ENCODE measurements at regions not wholly inside any gene's neighbourhood (a gene's known extent, or its start where the extent isn't known, plus 50 kb on each side); places are given as distances from the start of the nearest gene placed in this dataset.

DNA sequence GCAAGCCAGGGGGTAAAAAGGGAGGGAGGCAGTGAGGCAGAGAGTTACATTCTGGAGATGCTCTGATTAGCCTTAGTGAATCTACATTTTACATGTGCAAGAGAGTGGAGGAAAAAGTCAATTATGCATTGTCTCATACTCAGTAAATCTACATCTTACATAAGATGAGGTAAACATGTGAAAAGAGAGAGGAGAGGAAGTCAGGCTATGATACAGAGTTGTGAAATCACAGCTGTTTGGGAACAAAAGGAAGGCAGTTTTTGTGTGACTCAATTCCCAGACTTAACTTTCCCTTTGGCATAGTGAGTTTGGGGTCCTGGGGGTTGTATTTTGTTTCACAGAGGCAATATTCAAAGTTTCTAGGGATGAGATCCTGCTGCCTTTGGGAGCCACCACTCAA lies 67.8 kb downstream of the GP2 start:
- no peak overlapping the region for H3K27ac Mint-ChIP-seq
- H3K36me3 Mint-ChIP-seq (ENCODE audit: low read depth) = no peaks in the 10 kb centered on the region
- no peaks in the 10 kb centered on the region for H3K4me1 Mint-ChIP-seq
- H3K9me3 Mint-ChIP-seq = peaks cover 3% of the 10 kb centered on the region
- TF ChIP-seq CTCF (IDR thresholded peaks at IDR 0.05; ENCODE audit: unreplicated experiment in 3 of 3) = no peak
- peaks cover 11% of the 10 kb centered on the region for H3K27me3 Mint-ChIP-seq (ENCODE audit: low read depth)
- no peak overlapping the region for H3K4me3 Mint-ChIP-seq

DNA sequence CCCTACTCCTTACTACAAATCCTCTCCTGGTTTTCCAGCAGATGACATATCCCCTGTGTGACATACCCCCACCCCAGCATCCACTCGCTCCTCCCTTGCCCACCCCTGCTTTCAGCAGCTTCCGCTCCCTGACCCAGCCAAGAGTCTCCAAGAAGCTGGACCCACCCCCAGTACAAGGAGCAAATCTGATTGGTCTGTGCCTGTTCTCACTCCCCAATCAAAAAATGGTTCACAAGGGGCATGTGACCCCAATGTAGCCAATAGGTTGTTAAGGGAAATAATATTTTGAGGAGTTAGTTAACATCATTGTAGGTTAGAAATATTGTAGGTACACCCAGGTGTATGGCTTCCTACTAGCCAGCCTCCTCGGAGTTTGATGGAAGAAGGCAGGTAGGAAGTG lies 70.1 kb downstream of the GP2 start:
- H3K36me3 Mint-ChIP-seq (ENCODE audit: low read depth) = no peaks in the 10 kb centered on the region
- no peak overlapping the region for H3K27ac Mint-ChIP-seq
- no peak overlapping the region for H3K4me3 Mint-ChIP-seq
- H3K4me1 Mint-ChIP-seq = no peaks in the 10 kb centered on the region
- peaks cover 3% of the 10 kb centered on the region for H3K9me3 Mint-ChIP-seq
- TF ChIP-seq CTCF (IDR thresholded peaks at IDR 0.05; ENCODE audit: unreplicated experiment in 3 of 3) = no peak
- no peaks in the 10 kb centered on the region for H3K27me3 Mint-ChIP-seq (ENCODE audit: low read depth)

- H3K9me3 Mint-ChIP-seq = peaks cover 3% of the 10 kb centered on the region
- H3K4me3 Mint-ChIP-seq = no peak overlapping the region
- H3K4me1 Mint-ChIP-seq = no peaks in the 10 kb centered on the region
- H3K27ac Mint-ChIP-seq = no peak overlapping the region
- no peak for TF ChIP-seq CTCF (IDR thresholded peaks at IDR 0.05; ENCODE audit: unreplicated experiment in 3 of 3)
- no peaks in the 10 kb centered on the region for H3K36me3 Mint-ChIP-seq (ENCODE audit: low read depth)
- no peaks in the 10 kb centered on the region for H3K27me3 Mint-ChIP-seq (ENCODE audit: low read depth)
These were observed 72.3 kb downstream of the GP2 start for GRCh38 chr16:20255002-20255401.

- H3K4me1 Mint-ChIP-seq = no peaks in the 10 kb centered on the region
- no peak overlapping the region for H3K27ac Mint-ChIP-seq
- TF ChIP-seq CTCF (IDR thresholded peaks at IDR 0.05; ENCODE audit: unreplicated experiment in 3 of 3) = no peak
- H3K27me3 Mint-ChIP-seq (ENCODE audit: low read depth) = no peaks in the 10 kb centered on the region
- H3K4me3 Mint-ChIP-seq = no peak overlapping the region
- no peaks in the 10 kb centered on the region for H3K36me3 Mint-ChIP-seq (ENCODE audit: low read depth)
- no peaks in the 10 kb centered on the region for H3K9me3 Mint-ChIP-seq
These were observed 73.5 kb downstream of the GP2 start for GRCh38 chr16:20253825-20254224.

DNA sequence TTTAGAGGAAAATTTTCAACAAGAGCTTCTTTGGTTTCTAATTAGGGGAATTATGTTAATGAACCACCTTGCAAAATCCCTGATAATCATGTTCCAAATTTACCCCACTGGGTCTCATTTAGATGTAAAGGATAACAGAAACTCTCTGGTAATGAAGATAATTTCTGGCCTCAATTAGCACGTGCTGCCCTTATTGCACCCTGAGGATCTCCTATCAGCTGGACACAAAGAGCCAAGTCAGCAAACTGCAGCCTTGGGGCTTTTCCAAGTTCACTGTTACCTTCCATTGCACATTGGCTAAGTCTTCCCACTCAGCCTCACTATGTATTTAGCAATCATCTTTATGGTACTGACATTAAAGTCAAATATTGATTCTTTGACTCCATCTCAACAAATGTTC lies 78.1 kb downstream of the GP2 start:
- Mint-ChIP-seq H3K27ac (no peak overlapping the region), H3K9me3 (no peaks in the 10 kb centered on the region), H3K36me3 (ENCODE audit: low read depth) (no peaks in the 10 kb centered on the region), H3K27me3 (ENCODE audit: low read depth) (peaks cover 4% of the 10 kb centered on the region), H3K4me1 (no peaks in the 10 kb centered on the region), H3K4me3 (no peak overlapping the region)
- TF ChIP-seq CTCF (IDR thresholded peaks at IDR 0.05; ENCODE audit: unreplicated experiment in 3 of 3) = no peak

- H3K4me1 Mint-ChIP-seq = no peaks in the 10 kb centered on the region
- no peak overlapping the region for H3K4me3 Mint-ChIP-seq
- no peak overlapping the region for H3K27ac Mint-ChIP-seq
- H3K36me3 Mint-ChIP-seq (ENCODE audit: low read depth) = no peaks in the 10 kb centered on the region
- no peak for TF ChIP-seq CTCF (IDR thresholded peaks at IDR 0.05; ENCODE audit: unreplicated experiment in 3 of 3)
- no peaks in the 10 kb centered on the region for H3K9me3 Mint-ChIP-seq
- H3K27me3 Mint-ChIP-seq (ENCODE audit: low read depth) = peaks cover 4% of the 10 kb centered on the region
These were observed 80.2 kb downstream of the GP2 start for GRCh38 chr16:20247076-20247475.
